Cardiac muscle cell (in vitro differentiated cells and primary cell): ENCODE measurements at regions not wholly inside any gene's neighbourhood (a gene's known extent, or its start where the extent isn't known, plus 50 kb on each side); places are given as distances from the start of the nearest gene placed in this dataset.

ENCODE experiments used
- DNase-seq, 2 donors: peaks; one replicate each; pipeline versions ENCODE4 v3.0.0 to v3.0.0-alpha.2; 2010 to 2017; ENCODE audit warnings: low read depth in 1 of 2, low spot score in 1 of 2
- H3K27ac ChIP-seq: fragments of 200-600 bp; sonication (generic); 2 replicates; pipeline ENCODE4 v1.5.1; 2016
- H3K27me3 ChIP-seq: fragments of 200-600 bp; sonication (generic); 2 replicates; pipeline ENCODE4 v1.6.0; 2016; ENCODE audit warnings: control low read depth
- H3K36me3 ChIP-seq: fragments of 200-600 bp; sonication (generic); 2 replicates; pipeline ENCODE4 v1.5.1; 2016; ENCODE audit warnings: control low read depth
- H3K4me1 ChIP-seq: fragments of 200-600 bp; sonication (generic); 2 replicates; pipeline ENCODE4 v1.8.1; 2017; ENCODE audit warnings: low read depth, mild to moderate bottlenecking, mixed run types
- H3K4me3 ChIP-seq: fragments of 200-600 bp; sonication (generic); 2 replicates; pipeline ENCODE4 v1.5.1; 2016; ENCODE audit warnings: mild to moderate bottlenecking
- H3K9me3 ChIP-seq: fragments of 200-600 bp; sonication (generic); 2 replicates; pipeline ENCODE4 v1.5.1; 2017; ENCODE audit warnings: low read depth, mild to moderate bottlenecking, control low read depth
- CTCF ChIP-seq: IDR thresholded peaks from 2 replicates; pipeline ENCODE4 v1.5.1; 2012; ENCODE audit warnings: low read depth, mild to moderate bottlenecking, low read length

- Histone ChIP-seq H3K27ac (no peak overlapping the region), H3K36me3 (no peaks in the 10 kb centered on the region), H3K9me3 (no peaks in the 10 kb centered on the region), H3K4me3 (no peak overlapping the region), H3K4me1 (peaks cover 7% of the 10 kb centered on the region), H3K27me3 (no peaks in the 10 kb centered on the region)
- no peak for TF ChIP-seq CTCF
- DNase-seq: no peak
Observed at GRCh38 chr6:3981917-3982316, 97.0 kb downstream of the FAM217A start.

GRCh38 chr6:3983778-3984177 is 95.2 kb downstream of the FAM217A start:
- Histone ChIP-seq H3K9me3 (no peaks in the 10 kb centered on the region), H3K4me1 (peaks cover 15% of the 10 kb centered on the region), H3K4me3 (no peak overlapping the region), H3K27me3 (no peaks in the 10 kb centered on the region), H3K36me3 (no peaks in the 10 kb centered on the region), H3K27ac (no peak overlapping the region)
- no peak for TF ChIP-seq CTCF
- DNase-seq: no peak

- H3K27me3 ChIP-seq: no peaks in the 10 kb centered on the region
- TF ChIP-seq CTCF: no peak
- no peak for DNase-seq
- H3K4me3 ChIP-seq: no peak overlapping the region
- no peaks in the 10 kb centered on the region for H3K9me3 ChIP-seq
- H3K27ac ChIP-seq: no peak overlapping the region
- H3K36me3 ChIP-seq: no peaks in the 10 kb centered on the region
- peaks cover 15% of the 10 kb centered on the region for H3K4me1 ChIP-seq
Observed at GRCh38 chr6:3984494-3984893, 94.4 kb downstream of the FAM217A start.

- Histone ChIP-seq H3K9me3 (no peaks in the 10 kb centered on the region), H3K4me1 (peaks cover 15% of the 10 kb centered on the region), H3K27me3 (no peaks in the 10 kb centered on the region), H3K36me3 (no peaks in the 10 kb centered on the region), H3K27ac (peak overlapping the region; percentile 73), H3K4me3 (no peak overlapping the region)
- DNase-seq: no peak
- TF ChIP-seq CTCF: no peak
Observed at GRCh38 chr6:3986241-3986640, 92.7 kb downstream of the FAM217A start.

GRCh38 chr6:3987053-3987452 is 91.9 kb downstream of the FAM217A start:
- Histone ChIP-seq H3K27me3 (no peaks in the 10 kb centered on the region), H3K27ac (peak overlapping the region; percentile 73), H3K36me3 (no peaks in the 10 kb centered on the region), H3K4me1 (peaks cover 15% of the 10 kb centered on the region), H3K9me3 (no peaks in the 10 kb centered on the region), H3K4me3 (no peak overlapping the region)
- TF ChIP-seq CTCF: no peak
- peak; percentile 65 to 80 for DNase-seq

- DNase-seq: no peak
- Histone ChIP-seq H3K27ac (peak overlapping the region; percentile 73), H3K4me3 (no peak overlapping the region), H3K27me3 (no peaks in the 10 kb centered on the region), H3K4me1 (peaks cover 17% of the 10 kb centered on the region), H3K36me3 (no peaks in the 10 kb centered on the region), H3K9me3 (no peaks in the 10 kb centered on the region)
- TF ChIP-seq CTCF: no peak
Observed at GRCh38 chr6:3987576-3987975, 91.4 kb downstream of the FAM217A start.
